ENCODE measurements at regions not wholly inside any gene's neighbourhood (a gene's known extent, or its start where the extent isn't known, plus 50 kb on each side); places are given as distances from the start of the nearest gene placed in this dataset.

GRCh38 chr1:199766218-199766792 is 261.2 kb upstream of the NR5A2 start:
- Histone ChIP-seq H3K36me3 (no peaks in the 10 kb centered on the region), H3K4me3 (ENCODE audit: low read depth, low read length) (no peak overlapping the region), H3K4me1 (no peaks in the 10 kb centered on the region), H3K27me3 (no peaks in the 10 kb centered on the region; the same call in 1 of the 2 replicates), H3K9me3 (no peaks in the 10 kb centered on the region)
- TF ChIP-seq CTCF (IDR thresholded peaks at IDR 0.05; ENCODE audit: low read depth, low read length), result no peak
- DNase-seq, result no peak

- Histone ChIP-seq H3K4me1 (no peaks in the 10 kb centered on the region), H3K9me3 (no peaks in the 10 kb centered on the region), H3K27me3 (peaks cover 2% of the 10 kb centered on the region), H3K4me3 (ENCODE audit: low read depth, low read length) (no peak overlapping the region), H3K36me3 (no peaks in the 10 kb centered on the region)
- TF ChIP-seq CTCF (IDR thresholded peaks at IDR 0.05; ENCODE audit: low read depth, low read length), result no peak
- DNase-seq, result no peak
Measured at GRCh38 chr1:199767700-199768099, 259.8 kb upstream of the NR5A2 start.

GRCh38 chr1:199774433-199775089 is 252.9 kb upstream of the NR5A2 start:
- H3K36me3 ChIP-seq, result no peaks in the 10 kb centered on the region
- DNase-seq, result no peak
- no peaks in the 10 kb centered on the region for H3K4me1 ChIP-seq
- H3K9me3 ChIP-seq, result no peaks in the 10 kb centered on the region
- peaks cover 8% of the 10 kb centered on the region for H3K27me3 ChIP-seq
- no peak for TF ChIP-seq CTCF (IDR thresholded peaks at IDR 0.05; ENCODE audit: low read depth, low read length)
- H3K4me3 ChIP-seq (ENCODE audit: low read depth, low read length), result no peak overlapping the region

GRCh38 chr1:199776768-199777497 is 250.6 kb upstream of the NR5A2 start:
- Histone ChIP-seq H3K9me3 (no peaks in the 10 kb centered on the region), H3K4me3 (ENCODE audit: low read depth, low read length) (no peak overlapping the region), H3K27me3 (peaks cover 8% of the 10 kb centered on the region), H3K36me3 (no peaks in the 10 kb centered on the region), H3K4me1 (no peaks in the 10 kb centered on the region)
- no peak for DNase-seq
- TF ChIP-seq CTCF (IDR thresholded peaks at IDR 0.05; ENCODE audit: low read depth, low read length), result no peak

GRCh38 chr1:199778324-199778955 is 249.1 kb upstream of the NR5A2 start:
- Histone ChIP-seq H3K36me3 (no peaks in the 10 kb centered on the region), H3K4me1 (no peaks in the 10 kb centered on the region), H3K9me3 (no peaks in the 10 kb centered on the region), H3K4me3 (ENCODE audit: low read depth, low read length) (no peak overlapping the region), H3K27me3 (peaks cover 5% of the 10 kb centered on the region)
- TF ChIP-seq CTCF (IDR thresholded peaks at IDR 0.05; ENCODE audit: low read depth, low read length), result no peak
- DNase-seq, result peak; percentile 21

Data from BE2C (cell line).